IMR-90 (cell line): ENCODE measurements at regions not wholly inside any gene's neighbourhood (a gene's known extent, or its start where the extent isn't known, plus 50 kb on each side); places are given as distances from the start of the nearest gene placed in this dataset.

Experiments used
- ATAC-seq: fragments of 200-7000 bp; cut with Tn5 transposase; 2 replicates; pipeline ENCODE4 v1.9.1; 2020; ENCODE audit warnings: low read depth, mild to moderate bottlenecking, moderate library complexity
- BruUV-seq: library from RNA; stranded (reverse); fragments of 400-500 nt; replicated peaks from 2 replicates; lab custom pipeline; 2021; lab: Mats Ljungman, UMichigan
- CTCF ChIA-PET: fragments of 300-600 bp; formaldehyde crosslinking; extraction: SDS; loops from one replicate; lab custom pipeline; 2021; ENCODE audit warnings: antibody characterized with exemption; lab: Yijun Ruan, JAX
- POLR2A ChIA-PET: fragments of 300-600 bp; sonication (Branson Sonifier 250); formaldehyde crosslinking; loops from one replicate; lab custom pipeline; 2022; ENCODE audit warnings: antibody characterized with exemption; ENCODE audit not compliant: unreplicated experiment; lab: Charles Lee
- DNase-seq: peaks from one replicate; pipeline ENCODE4 v3.0.0; 2013
- H2AFZ ChIP-seq: replicated peaks from 2 replicates; pipeline ENCODE3; 2013; ENCODE audit warnings: low read length, mild to moderate bottlenecking; ENCODE audit not compliant: poor library complexity
- H2AK5ac ChIP-seq: 2 replicates; pipeline ENCODE4 v1.6.1; 2013; ENCODE audit warnings: low read depth, low read length, inconsistent platforms
- H2AK9ac ChIP-seq: replicated peaks from 2 replicates; pipeline ENCODE3; 2013; ENCODE audit warnings: mild to moderate bottlenecking, low read depth, low read length, moderate library complexity; ENCODE audit not compliant: poor library complexity
- H2BK120ac ChIP-seq: 2 replicates; pipeline ENCODE4 v1.6.1; 2013; ENCODE audit warnings: low read depth, low read length, inconsistent platforms
- H2BK15ac ChIP-seq: 3 replicates; pipeline ENCODE4 v1.6.1; 2013; ENCODE audit warnings: low read depth, low read length, inconsistent platforms
- H2BK20ac ChIP-seq: 2 replicates; pipeline ENCODE4 v1.6.1; 2013; ENCODE audit warnings: low read depth, mild to moderate bottlenecking, inconsistent platforms, low read length, moderate library complexity
- H2BK5ac ChIP-seq: 2 replicates; pipeline ENCODE4 v1.6.1; 2013; ENCODE audit warnings: mild to moderate bottlenecking, low read depth, low read length, inconsistent platforms; ENCODE audit not compliant: poor library complexity, severe bottlenecking
- H3K14ac ChIP-seq: replicated peaks from 2 replicates; pipeline ENCODE4 v1.6.1; 2013; ENCODE audit warnings: low read depth, low read length, inconsistent platforms
- H3K18ac ChIP-seq: 2 replicates; pipeline ENCODE4 v1.6.1; 2013; ENCODE audit warnings: low read depth, low read length, control low read depth
- H3K23ac ChIP-seq: 2 replicates; pipeline ENCODE4 v1.6.1; 2013; ENCODE audit warnings: low read depth, low read length, inconsistent platforms
- H3K27ac ChIP-seq: 2 replicates; pipeline ENCODE4 v1.5.1; 2013; ENCODE audit warnings: mild to moderate bottlenecking, control low read depth, low read length; ENCODE audit not compliant: insufficient read depth
- H3K27me3 ChIP-seq: 2 replicates; pipeline ENCODE4 v1.6.1; 2013; ENCODE audit warnings: low read length; ENCODE audit not compliant: control insufficient read depth, insufficient read depth
- H3K36me3 ChIP-seq: 2 replicates; pipeline ENCODE4 v1.6.1; 2013; ENCODE audit warnings: low read length, mixed read lengths; ENCODE audit not compliant: control insufficient read depth, insufficient read depth
- H3K4ac ChIP-seq: 2 replicates; pipeline ENCODE4 v1.6.1; 2013; ENCODE audit warnings: low read depth, low read length, inconsistent platforms
- H3K4me1 ChIP-seq: 2 replicates; pipeline ENCODE4 v1.6.1; 2013; ENCODE audit warnings: low read length, mixed read lengths; ENCODE audit not compliant: control insufficient read depth, insufficient read depth
- H3K4me2 ChIP-seq: 2 replicates; pipeline ENCODE4 v1.6.1; 2013; ENCODE audit warnings: low read depth, mild to moderate bottlenecking, control low read depth, low read length, moderate library complexity
- H3K4me3 ChIP-seq: 2 replicates; pipeline ENCODE4 v1.5.1; 2013; ENCODE audit warnings: low read depth, mild to moderate bottlenecking, control low read depth, low read length, moderate library complexity; ENCODE audit not compliant: insufficient read depth
- H3K56ac ChIP-seq: 2 replicates; pipeline ENCODE4 v1.6.1; 2013; ENCODE audit warnings: low read length, inconsistent platforms; ENCODE audit not compliant: insufficient read depth; ENCODE audit errors: extremely low read depth
- H3K79me1 ChIP-seq, 2 experiments: 2 replicates each; pipeline ENCODE4 v1.6.1; 2013; ENCODE audit warnings: low read length in 2 of 2, inconsistent platforms in 1 of 2, low read depth in 1 of 2
- H3K9ac ChIP-seq: 2 replicates; pipeline ENCODE4 v1.6.1; 2013; ENCODE audit warnings: low read depth, low read length, control low read depth
- H3K9me1 ChIP-seq: 2 replicates; pipeline ENCODE4 v1.6.1; 2013; ENCODE audit warnings: low read length, inconsistent platforms; ENCODE audit not compliant: insufficient read depth
- H3K9me3 ChIP-seq: 2 replicates; pipeline ENCODE4 v1.6.1; 2013; ENCODE audit warnings: low read length; ENCODE audit not compliant: control insufficient read depth, insufficient read depth
- H4K20me1 ChIP-seq: 2 replicates; pipeline ENCODE4 v1.6.1; 2013; ENCODE audit warnings: low read length, inconsistent platforms; ENCODE audit not compliant: insufficient read depth
- H4K5ac ChIP-seq: 2 replicates; pipeline ENCODE4 v1.6.1; 2013; ENCODE audit warnings: mild to moderate bottlenecking, low read depth, low read length, control low read depth
- H4K8ac ChIP-seq, 2 experiments: 2 replicates each; pipeline ENCODE4 v1.6.1; 2013; ENCODE audit warnings: low read depth in 2 of 2, low read length in 2 of 2, control low read depth in 1 of 2, inconsistent platforms in 1 of 2
- H4K91ac ChIP-seq: 2 replicates; pipeline ENCODE4 v1.6.1; 2013; ENCODE audit warnings: low read depth, low read length, inconsistent platforms; ENCODE audit not compliant: insufficient read depth
- CEBPB ChIP-seq: IDR thresholded peaks from 2 replicates; pipeline ENCODE4 v1.6.1; 2012; ENCODE audit warnings: low read depth, low read length, improper control_type of control experiment
- CHD1 ChIP-seq: IDR thresholded peaks from 2 replicates; pipeline ENCODE4 v1.6.1; 2012; ENCODE audit warnings: low read depth, low read length, improper control_type of control experiment
- CTCF ChIP-seq: conservative IDR thresholded peaks from 2 replicates; pipeline ENCODE4 v1.5.1; 2012; ENCODE audit warnings: mild to moderate bottlenecking, low read depth, low read length, improper control_type of control experiment
- POLR2A ChIP-seq: IDR thresholded peaks from 2 replicates; pipeline ENCODE4 v1.6.1; 2012; ENCODE audit warnings: mild to moderate bottlenecking, low read depth, low read length
- WGBS, 2 experiments: methylation state at CpG; one replicate each; pipeline versions ENCODE4 v1.1.5 to v1.1.7; 2013; ENCODE audit warnings: missing lambda C conversion rate in 2 of 2; ENCODE audit not compliant: insufficient read length in 1 of 2; ENCODE audit errors: extremely low coverage in 2 of 2; 5-methylcytosine and 5-hydroxymethylcytosine counted together
- dilution Hi-C: fragments of 300-500 bp; cut with HindIII; formaldehyde crosslinking; loops from one replicate; pipeline ENCODE4 v1.14.3; 2018; ENCODE audit warnings: low sequenced_read_pairs; ENCODE audit not compliant: unreplicated experiment
- in situ Hi-C: fragments of 300-500 bp; cut with MboI; formaldehyde crosslinking; loops from 3 replicates; pipeline ENCODE4 v1.14.3; 2019; ENCODE audit warnings: low sequenced_read_pairs, inconsistent platforms, mixed read lengths
- intact Hi-C: fragments of 100-400 bp; cut with micrococcal nuclease; formaldehyde crosslinking; loops from 2 replicates; pipeline ENCODE4 v1.10.0; 2022
- TF ChIP-seq, protein P1 (sequence below): fragments of 150-350 bp; IDR thresholded peaks from 2 replicates; pipeline ENCODE4 v1.6.1; 2017; ENCODE audit warnings: mild to moderate bottlenecking, antibody characterized with exemption, low read length, low read depth

DNA sequence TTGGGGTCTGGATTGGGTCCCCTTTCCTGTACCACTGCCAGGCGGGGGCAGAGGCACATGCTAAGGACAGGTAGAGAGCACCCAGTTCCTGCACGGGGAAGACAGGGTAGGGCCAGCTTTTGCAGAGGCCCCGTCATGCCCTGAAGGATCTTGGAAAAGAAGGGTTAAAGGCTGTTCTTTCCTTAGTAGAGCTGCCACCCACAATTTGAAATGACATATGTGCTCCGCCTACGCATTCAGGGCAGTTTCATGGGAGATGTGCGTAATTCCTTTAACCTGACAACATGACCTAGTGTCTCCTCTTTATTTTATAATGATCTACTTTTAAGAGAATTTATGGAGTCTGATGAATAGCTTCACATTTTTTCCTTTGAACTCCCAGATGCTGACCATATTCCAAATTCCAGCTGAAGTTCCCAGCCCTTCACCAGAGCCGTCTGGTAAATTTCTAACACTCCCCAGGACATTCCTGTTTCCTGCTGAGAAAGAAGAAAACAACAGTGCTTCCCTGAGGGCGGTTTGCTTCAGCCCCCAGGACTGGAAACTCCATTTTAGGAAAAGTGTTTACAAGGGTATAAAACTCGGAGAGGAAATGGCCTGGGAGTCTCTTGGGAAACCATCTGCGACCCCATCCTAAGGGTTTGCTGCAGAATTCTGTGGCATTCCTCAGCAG, 58.9 kb upstream of the PLEKHG3 start:
- no TSS peak for BruUV-seq
- no peaks in the 10 kb centered on the region for H3K27me3 ChIP-seq
- peaks cover 15% of the 10 kb centered on the region for H3K4me1 ChIP-seq
- peak overlapping the region; percentile 81 for H3K4me2 ChIP-seq
- H2BK5ac ChIP-seq = peak overlapping the region; percentile 94
- peak overlapping the region; percentile 65; the same call in 1 of the 2 replicates for H3K56ac ChIP-seq
- peak overlapping the region; percentile 54; the same call in 2 of the 3 replicates for H2BK15ac ChIP-seq
- H3K4me3 ChIP-seq = no peak overlapping the region
- WGBS, 2 experiments = 20% methylated on average over 1 of the region's 10 CpGs; no CpG with 5 or more reads in 1 of the 2 experiments
- TF ChIP-seq POLR2A (no peak), CHD1 (no peak), CTCF (no peak), CEBPB (0 out of 2 replicates have a peak, but pooled peaks have one; percentile 21)
- TF ChIP-seq, protein P1, sequence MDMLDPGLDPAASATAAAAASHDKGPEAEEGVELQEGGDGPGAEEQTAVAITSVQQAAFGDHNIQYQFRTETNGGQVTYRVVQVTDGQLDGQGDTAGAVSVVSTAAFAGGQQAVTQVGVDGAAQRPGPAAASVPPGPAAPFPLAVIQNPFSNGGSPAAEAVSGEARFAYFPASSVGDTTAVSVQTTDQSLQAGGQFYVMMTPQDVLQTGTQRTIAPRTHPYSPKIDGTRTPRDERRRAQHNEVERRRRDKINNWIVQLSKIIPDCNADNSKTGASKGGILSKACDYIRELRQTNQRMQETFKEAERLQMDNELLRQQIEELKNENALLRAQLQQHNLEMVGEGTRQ = no peak
- peak overlapping the region; percentile 93 for H3K18ac ChIP-seq
- intact Hi-C loops = loop anchor here (2.0 kb wide), 1 partner anchor 105 kb away; the partner anchor contains the start of gene HSPA2
- H3K4ac ChIP-seq = peak overlapping the region; percentile 88
- CTCF ChIA-PET = no interaction called here
- dilution Hi-C loops = no loop called here
- peak overlapping the region; percentile 53 for H2AK9ac ChIP-seq
- DNase-seq (peak; percentile 97), ATAC-seq (peak; percentile 91)
- H2BK20ac ChIP-seq = peak overlapping the region; percentile 91
- H4K20me1 ChIP-seq = no peaks in the 10 kb centered on the region
- POLR2A ChIA-PET = no interaction called here
- H3K36me3 ChIP-seq = no peaks in the 10 kb centered on the region
- no peaks in the 10 kb centered on the region for H3K79me1 ChIP-seq
- peak overlapping the region; percentile 73 for H4K91ac ChIP-seq
- peak overlapping the region; percentile 84 for H3K14ac ChIP-seq
- H3K9me3 ChIP-seq = no peaks in the 10 kb centered on the region
- H2BK120ac ChIP-seq = peak overlapping the region; percentile 95
- in situ Hi-C loops = loop anchor here (10.0 kb wide), 1 partner anchor 301 kb away; no protein-coding TSS in a partner anchor
- peak overlapping the region; percentile 83 for H4K5ac ChIP-seq
- peak overlapping the region; percentile 72 to 89 for H4K8ac ChIP-seq
- H3K27ac ChIP-seq = peak overlapping the region; percentile 96
- H2AFZ ChIP-seq = peak overlapping the region; percentile 75
- H3K9ac ChIP-seq = peak overlapping the region; percentile 53
- peak overlapping the region; percentile 38; the same call in 1 of the 2 replicates for H2AK5ac ChIP-seq
- H3K9me1 ChIP-seq = peaks cover 10% of the 10 kb centered on the region
- peak overlapping the region; percentile 48 for H3K23ac ChIP-seq
